HG02938 (cell line): ENCODE measurements at regions not wholly inside any gene's neighbourhood (a gene's known extent, or its start where the extent isn't known, plus 50 kb on each side); places are given as distances from the start of the nearest gene placed in this dataset.
A peak's percentile ranks its signal among the peaks of the same experiment; 100 is the strongest.
"Not testable (repeated sequence)": the region's sequence is repeated elsewhere in the genome, so short reads cannot be mapped to it uniquely, and the experiment has no call there.

Experiments
- ATAC-seq: cut with Tn5 transposase; IDR thresholded peaks from one replicate; pipeline ENCODE4 v1.9.1; 2021; ENCODE audit warnings: mild to moderate bottlenecking, moderate library complexity; ENCODE audit not compliant: unreplicated experiment

DNA sequence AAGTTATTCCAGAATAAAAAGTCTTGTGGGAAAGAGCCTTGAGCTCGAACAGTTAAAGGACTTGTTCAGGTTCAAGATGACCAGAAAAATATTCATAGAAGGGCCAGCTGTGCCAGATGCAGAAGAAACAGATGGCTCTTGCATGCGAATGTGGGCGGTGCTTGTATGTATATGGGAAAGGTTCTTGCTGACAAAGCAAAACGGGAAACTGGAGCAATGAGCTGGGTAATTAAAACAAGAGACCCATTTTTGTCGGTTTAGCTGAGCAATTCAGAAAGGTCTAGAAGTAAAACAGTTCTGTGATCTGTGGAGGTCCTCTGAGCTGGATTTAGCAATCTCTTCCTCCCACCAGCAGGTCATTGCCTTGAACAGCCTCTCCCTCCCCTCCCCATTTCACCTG is 107.2 kb upstream of the MARK1 start:
- ATAC-seq, result no peak

DNA sequence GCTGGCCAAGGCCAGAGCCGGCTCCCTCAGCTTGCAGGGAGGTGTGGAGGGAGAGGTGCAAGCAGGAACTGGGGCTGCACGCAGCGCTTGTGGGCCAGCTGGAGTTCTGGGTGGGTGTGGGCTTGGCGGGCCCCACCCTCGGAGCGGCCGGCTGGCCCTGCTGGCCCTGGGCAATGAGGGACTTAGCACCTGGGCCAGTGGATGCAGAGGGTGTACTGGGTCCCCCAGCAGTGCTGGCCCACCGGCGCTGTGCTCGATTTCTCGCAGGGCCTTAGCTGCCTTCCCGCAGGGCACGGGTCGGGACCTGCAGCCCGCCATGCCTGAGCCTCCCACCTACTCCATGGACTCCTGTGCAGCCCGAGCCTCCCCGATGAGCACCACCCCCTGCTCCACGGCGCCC is 115.6 kb upstream of the MARK1 start:
- ATAC-seq, result not testable (repeated sequence)

DNA sequence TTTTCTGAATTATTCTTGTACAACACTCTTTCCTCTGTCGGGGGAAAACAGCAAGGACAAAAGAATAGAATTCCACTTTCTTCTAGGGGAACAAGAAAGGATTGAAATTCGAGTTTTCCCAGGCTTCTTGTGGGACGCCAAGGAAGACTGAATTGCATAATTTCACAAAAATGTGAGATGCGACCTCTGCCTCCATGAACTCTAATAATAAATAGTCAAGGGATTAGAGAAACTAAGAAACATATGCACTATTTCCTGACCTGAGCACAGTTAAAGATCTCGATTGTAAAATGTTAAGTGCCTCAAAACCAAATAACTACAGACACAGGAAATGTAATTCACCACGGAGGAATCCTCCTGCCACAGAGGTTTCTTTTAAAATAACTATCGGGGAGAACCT is 117.3 kb upstream of the MARK1 start:
- ATAC-seq, result no peak

DNA sequence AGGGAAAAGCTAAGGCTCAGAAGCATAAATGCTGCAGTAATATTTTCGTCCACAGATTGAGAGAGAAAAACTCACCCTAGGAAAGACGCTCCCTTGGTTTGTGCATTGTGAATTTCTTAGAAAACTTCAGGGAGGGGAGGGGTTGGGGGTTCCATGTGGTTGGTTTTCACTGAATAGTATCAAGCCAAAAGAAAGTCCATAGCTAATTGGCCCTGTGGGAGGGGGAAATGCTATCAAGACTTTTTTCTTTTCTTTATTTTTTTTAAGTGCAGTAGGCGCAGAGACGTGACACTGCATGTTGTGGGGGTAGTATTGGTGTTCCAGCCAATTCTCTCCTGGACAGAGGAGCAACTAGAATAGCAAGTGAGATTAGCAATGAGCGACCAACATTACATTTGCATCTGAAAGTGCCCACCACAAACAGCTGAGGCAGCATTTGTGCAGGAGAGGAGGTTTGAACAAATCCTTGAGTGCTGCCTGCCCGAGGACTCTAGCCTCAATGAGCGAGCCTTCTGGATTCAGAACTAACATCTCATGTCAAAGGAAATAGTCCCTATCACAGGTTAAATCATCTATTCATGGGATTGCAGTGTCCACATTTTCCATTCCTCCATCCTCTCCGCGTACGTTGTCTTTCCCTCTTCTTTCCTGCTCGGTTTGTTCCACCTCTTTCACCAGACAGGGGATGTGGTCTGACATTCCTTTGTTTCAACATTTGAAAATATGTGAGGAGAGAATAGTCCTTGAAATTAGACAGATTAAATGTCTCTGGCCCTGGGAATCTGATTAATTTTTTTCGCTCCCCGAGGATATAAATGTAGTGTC is 118.0 kb upstream of the MARK1 start:
- no peak for ATAC-seq

DNA sequence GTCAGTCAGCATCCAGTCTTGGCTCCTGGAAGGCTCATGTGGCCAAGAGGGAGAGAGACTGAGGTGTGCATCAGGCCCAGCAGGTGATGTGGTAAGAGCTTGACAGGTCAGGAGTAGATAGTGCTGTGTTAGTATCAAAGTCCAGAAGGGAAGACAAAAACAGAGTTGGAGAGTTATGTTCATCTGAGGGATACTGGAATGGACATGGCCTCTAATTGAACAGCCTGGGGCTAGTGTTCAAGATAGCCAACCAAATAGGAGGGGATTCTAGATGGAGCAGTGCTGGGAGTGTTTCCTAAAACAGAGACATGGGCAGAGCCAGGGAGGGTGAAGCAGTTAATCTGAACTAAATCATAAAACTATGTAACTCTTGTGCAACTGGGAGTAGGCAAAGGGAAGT is 120.7 kb upstream of the MARK1 start:
- no peak for ATAC-seq

DNA sequence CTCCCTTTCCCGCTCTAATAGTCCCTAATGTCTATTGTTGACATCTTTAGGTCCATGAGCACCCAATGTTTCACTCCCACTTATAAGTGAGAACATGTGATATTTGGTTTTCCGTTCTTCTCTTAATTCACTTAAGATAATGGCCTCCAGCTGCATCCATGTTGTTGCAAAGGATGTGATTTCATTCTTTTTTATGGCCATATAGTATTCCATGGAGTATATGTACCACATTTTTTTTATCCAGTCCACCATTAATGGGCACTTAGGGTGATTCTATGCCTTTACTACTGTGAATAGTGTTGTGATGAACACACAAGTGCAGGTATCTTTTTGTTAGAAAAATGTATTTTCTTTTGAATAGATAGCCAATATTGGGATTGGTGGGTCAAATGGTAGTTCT is 126.0 kb upstream of the RAB3GAP2 start:
- ATAC-seq, result no peak

DNA sequence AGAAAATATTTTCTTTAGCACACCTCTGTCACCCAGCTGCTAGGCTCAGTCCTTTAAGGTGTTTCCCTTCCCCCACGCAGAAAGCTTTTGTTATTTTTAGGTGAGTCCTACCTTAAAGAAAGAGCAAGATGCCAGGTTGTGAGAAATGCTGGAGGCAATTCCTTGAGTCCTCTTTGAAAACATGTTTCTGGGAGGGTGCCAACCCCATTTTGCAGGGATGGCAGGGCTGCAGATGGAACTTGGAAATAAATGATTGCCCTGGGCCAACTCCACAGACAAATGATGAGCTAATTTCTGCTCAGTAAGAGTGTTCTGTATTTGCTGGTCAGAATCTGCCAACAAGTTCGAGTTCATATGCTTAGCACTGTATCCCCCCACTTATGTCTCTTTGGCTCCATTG is 119.2 kb upstream of the RAB3GAP2 start:
- ATAC-seq, result no peak

DNA sequence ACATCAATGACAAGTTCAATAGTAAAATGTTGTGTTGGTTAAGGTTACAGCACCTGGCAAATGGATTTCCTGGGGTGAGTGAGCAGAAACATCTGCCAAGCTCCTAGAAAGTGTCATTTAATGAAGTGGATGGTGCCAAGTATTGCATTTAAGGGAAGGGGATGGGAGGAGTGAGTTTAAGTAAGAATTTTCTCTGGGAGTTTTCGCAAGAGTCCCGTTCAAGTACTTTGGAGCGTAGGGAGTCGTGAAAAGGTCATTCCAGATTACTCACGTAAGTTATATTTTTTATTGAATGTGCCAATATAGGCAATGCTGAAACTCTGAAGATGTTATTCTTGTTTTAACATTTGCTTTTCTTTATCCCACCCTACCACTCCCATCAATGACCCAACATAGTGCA is 117.4 kb upstream of the RAB3GAP2 start:
- no peak for ATAC-seq

DNA sequence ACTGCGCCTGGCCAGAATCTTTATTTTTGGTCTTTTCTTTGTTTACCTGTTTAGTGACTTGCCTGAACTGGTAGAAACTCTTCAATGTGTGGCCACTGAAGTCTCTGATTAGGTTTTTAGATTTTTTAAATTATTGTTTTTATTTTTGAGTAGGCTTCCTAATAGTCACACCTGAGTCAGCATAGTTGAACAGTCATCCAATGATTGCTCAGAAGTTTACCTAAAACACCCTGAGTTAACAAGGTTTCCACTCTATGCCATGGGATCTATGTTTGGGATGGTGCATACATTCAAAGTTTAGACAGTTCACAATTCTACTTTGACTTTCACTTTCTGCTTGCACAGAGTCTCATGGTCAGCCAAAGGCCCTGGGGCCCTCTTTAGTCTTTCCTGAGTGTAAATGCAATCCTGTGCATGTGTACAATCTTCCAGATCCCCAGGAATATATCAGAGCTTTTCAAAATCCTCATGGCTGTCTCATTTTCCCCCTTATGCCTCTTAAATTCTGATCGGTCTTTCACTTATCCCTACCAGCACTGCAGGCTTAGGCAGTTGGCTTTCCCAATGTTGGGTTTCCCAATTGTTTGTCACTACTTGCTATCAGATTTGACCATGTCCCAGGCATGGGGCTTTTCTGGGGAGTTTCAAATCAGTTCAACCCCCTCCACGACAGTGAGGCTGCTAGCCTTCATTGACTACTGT is 114.4 kb upstream of the RAB3GAP2 start:
- no peak for ATAC-seq

DNA sequence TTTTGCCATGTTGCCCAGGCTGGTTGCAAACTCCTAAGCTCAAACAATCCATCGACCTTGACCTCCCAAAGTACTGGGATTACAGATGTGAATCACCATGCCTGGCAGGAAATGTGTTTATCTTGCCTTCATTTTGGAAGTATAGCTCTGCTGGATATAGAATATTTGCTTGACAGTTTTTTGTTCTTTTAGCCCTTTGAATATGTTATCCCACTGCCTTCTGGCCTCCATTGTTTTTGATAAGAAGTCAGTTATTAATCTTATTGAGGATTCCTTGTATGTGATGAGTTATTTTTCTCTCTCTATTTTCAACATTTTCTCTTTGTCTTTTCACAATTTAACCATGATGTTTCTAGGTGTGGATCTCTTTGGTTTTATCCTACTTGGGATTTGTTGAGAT is 112.9 kb upstream of the RAB3GAP2 start:
- no peak for ATAC-seq

DNA sequence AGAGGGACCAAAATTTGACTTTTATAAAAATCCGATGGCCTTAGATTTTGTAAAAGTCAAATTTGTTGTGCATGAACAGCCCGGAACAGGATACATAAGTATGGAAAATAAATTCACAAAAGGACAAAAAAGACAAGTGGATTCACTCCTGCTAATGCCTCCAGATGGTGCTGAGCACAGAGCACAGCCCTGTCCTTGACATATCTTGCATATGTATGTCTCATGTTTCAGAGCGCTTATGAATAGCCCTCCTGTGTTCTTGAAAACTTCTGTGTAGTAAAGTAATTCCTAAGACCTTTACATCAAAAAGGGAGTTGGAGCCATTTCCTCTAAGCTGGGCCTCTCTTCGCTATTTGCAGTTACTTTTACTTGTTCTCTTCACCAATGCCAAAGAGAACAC is 110.7 kb upstream of the RAB3GAP2 start:
- ATAC-seq, result no peak

DNA sequence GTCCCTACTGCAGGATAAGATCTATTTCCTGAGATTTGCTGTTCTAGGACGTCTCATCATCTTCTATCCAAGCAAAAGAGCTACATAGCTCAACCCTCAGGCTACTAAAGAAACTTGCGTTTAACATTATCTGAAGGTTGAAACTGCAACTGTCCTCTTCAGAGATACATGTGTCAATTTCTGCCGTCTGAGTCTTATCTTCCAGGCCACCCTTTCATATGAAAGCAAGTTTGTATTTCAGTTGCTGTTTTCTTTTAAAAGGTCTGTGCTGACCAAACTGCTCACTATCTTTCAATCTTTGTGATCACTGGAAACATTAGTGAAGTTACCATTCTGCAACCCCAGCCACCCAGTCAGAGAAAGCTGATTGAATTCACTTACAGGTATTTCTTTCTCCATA is 108.6 kb upstream of the RAB3GAP2 start:
- peak; percentile 52 for ATAC-seq

DNA sequence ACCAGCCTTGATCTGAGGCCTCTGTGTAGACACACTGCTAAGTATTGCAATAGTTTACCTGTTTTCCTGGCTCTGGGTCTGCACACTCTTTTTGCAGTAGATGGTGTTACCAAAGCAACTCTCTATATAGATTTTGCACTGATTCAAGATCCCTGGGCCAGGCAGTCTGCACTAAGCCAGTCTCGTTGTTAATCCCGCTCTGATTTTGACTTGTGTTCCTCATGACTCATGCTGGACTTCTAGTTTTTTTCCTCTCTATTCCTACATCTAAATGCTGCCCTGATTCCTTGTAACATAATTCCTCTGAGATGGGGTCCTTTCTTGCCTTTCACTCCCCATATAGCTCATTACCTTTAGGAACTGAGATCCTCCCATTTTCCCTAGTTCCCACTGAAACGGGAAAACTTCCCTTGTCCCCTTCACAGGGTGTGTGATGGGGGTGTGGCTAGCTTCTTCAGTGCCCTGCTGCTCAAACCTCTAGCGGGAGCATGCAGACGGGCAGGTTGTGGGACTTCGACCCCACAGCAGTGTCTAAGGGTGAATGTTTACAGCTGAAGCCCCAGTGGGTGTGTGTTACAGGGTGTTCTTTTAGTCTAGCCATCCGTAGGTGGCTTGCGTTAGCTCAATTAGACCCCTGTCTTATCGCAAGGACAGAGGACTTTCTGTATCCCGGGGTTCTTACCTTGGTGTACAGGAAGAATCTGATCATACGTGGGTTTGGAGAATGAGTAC is 106.5 kb upstream of the RAB3GAP2 start:
- no peak for ATAC-seq

DNA sequence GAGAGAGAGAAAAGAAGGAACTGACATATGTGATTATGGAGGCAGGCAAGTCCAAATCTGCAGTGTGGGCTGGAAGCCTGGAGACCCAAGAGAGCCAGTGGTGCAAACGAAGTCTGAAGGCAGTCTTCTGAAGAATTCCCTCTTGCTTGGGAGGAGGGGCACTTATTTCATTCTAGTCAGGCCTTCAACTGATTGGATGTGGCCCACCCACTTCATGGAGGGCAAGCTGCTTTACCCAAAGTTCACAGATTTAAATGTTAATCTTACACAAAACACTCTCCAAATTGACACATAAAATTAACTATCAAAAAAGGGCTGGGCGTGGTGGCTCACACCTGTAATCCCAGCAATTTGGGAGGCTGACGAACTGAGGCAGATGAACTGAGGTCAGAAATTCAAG is 103.5 kb upstream of the RAB3GAP2 start:
- no peak for ATAC-seq

DNA sequence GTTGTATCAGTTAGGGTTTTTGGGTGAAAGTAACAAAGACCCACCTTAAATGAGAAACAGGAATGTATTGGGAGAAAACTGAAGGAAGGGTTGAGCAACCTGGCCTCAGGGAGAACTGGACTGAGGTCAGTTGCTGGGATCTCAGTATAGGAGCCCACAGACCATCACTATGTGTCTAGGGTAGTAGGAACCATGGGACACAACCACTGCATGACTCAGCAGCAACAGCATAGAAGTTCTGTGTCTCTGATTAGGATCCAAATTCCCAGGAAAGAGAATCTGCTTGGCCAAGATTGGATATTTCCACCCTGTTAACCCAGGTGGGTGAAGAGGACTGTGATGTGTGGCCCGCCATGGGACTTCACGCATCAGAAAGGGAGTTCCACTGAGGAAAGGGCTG is 102.2 kb upstream of the RAB3GAP2 start:
- ATAC-seq, result no peak

DNA sequence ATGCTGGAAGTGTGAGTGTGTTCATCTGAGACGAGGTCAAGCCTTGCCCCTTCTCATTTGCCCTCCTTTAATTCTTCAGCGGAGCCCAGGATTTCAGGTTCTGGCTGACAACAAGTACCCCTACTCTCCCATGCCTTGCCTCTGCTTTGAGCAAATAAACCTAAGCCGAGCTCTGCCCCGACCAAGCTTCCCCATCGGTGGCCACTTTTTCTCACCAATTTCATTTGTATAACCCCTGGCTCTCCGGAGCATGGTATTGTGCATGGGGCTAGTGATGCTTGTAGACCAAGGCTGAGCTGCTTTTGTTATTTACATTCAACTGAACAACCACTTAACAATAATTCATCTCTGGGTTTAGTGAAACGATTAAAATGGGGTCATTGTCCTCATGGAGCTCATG is 100.2 kb upstream of the RAB3GAP2 start:
- no peak for ATAC-seq

DNA sequence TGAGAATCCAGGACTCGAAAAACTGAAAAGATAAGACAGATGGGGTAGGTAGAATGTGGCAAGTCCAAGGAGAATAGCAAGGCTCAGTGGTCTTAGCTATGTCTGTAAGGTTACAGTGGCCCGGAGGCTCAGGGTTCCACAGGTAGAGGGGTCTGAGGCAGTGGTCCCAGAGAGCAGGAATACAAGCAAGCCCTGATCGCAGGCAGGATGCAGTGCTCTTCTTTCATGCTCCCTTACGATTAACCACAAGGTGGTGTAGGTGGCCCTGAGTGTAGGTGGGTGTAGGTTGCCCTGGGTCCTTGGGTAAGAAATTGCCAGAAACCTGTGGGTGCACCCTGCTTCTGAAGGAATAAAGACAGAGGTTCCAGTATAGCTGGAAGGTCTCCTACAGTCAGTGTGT is 99.1 kb upstream of the RAB3GAP2 start:
- ATAC-seq, result no peak

DNA sequence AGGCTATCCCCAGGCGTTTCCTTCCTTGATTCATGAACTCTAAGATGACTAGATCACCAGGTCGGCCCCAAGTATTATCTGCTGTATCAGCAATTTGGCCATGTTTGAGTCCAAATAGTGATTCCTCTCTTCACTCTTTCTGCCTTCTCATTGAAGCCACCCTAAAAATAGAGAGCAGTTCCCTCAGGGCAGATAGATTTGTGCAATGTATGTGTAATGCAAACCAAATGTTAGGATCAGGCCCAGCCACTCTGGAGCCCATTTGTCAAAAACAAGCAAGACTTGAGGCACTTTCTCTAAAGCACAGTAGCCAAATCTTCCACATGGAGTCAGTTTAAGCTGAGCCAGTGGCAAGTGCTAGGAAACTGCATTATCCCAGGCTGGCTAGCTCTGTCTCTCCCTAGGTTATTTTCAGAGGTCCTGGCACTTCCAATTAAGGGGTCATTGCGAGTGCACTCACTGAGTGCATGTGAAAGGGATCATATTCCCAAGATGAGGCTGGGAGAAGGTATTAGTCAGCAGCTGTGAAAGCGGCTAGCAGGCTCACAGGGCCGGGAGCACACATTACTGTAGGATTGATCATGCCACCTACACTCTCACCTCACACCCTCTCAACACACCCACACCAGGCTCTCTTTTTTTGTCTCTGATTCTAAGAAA is 97.9 kb upstream of the RAB3GAP2 start:
- ATAC-seq, result no peak

DNA sequence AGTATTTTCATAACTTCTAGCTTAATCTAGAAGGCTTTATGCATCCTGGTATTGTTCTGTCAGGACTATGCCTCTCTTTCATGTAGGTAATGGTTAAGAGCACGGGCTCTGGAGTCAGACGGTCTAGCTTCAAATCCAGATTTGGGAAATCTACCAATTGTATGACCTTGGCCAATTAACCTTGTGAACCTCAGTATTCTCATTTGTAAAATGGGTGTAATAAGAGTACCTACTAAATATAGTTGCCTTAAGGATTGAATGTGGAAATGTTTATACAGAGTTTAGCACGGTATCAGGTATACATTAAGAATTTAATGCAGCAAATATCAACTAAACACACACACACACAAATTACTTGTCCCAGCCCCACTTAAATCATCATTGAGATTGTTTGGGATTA is 97.3 kb upstream of the RAB3GAP2 start:
- ATAC-seq, result no peak

DNA sequence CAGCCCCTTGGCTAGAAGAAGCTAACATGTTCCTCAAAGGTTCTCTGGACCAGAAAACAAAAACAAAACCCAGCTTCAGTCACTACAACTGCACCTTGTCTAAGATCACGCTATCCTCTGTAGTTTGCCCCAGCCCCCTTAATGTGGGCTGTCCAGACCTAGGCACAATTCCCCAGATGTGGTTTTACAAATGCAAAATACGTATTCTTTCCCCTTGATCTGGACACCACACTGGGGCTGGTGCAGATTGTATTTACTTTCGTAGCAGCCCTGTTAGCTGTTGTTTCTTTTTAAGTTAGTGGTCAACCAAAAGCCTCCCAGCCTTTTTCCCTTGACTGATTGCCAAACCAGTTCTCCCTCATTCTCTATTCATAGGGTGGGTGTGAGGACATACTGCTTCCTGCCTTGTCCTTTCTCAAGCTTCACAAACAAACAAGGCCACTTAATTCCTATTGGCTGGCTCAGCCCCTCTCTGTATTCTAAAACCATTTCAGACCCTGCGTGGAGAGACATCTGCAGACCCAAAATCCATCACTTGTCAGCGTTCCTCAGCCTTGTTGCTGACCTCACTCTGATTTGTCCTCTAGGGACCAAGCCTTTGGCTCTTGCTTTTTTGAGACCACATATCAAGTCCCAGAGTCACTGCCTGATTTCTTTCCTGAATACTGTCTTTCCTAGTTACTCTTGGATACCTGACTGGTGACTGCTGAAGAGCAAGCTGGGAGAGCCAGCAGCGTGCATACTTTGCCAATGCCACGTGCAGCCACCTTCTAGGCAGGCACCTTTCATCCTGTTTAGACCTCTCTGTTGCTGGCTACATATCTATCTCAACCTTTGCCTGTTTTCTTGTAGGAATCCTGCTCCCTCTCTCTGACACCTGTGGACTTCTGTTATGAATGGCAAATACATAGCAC is 96.4 kb upstream of the RAB3GAP2 start:
- ATAC-seq, result no peak
